ENCODE measurements at regions not wholly inside any gene's neighbourhood (a gene's known extent, or its start where the extent isn't known, plus 50 kb on each side); places are given as distances from the start of the nearest gene placed in this dataset.

GRCh38 chr5:104363567-104363966 is 801.0 kb upstream of the NUDT12 start:
- Histone ChIP-seq H3K9me3 (ENCODE audit: control insufficient read depth, low read depth, low read length) (no peaks in the 10 kb centered on the region), H3K9ac (ENCODE audit: control insufficient read depth, extremely low read depth, insufficient read depth, low read length) (no peak overlapping the region), H3K9me1 (ENCODE audit: control insufficient read depth, extremely low read depth, insufficient read depth, low read length) (no peaks in the 10 kb centered on the region), H3K4me2 (ENCODE audit: control insufficient read depth, extremely low read depth, insufficient read depth, low read depth, low read length) (no peak overlapping the region), H2AFZ (ENCODE audit: control insufficient read depth, low read length) (no peak overlapping the region), H3K4me3 (ENCODE audit: control insufficient read depth in 2 of 3, extremely low read depth in 1 of 3, insufficient read depth in 2 of 3, low read depth in 1 of 3, low read length in 3 of 3) (no peak overlapping the region), H3K27ac (ENCODE audit: control insufficient read depth, insufficient read depth, low read length) (no peak overlapping the region), H3K36me3 (ENCODE audit: control insufficient read depth in 2 of 2, extremely low read depth in 1 of 2, insufficient read depth in 2 of 2, low read length in 2 of 2) (no peaks in the 10 kb centered on the region), H3K27me3 (ENCODE audit: control insufficient read depth, extremely low read depth, insufficient read depth, low read length) (no peaks in the 10 kb centered on the region), H4K20me1 (ENCODE audit: control insufficient read depth, extremely low read depth, insufficient read depth, low read length) (no peaks in the 10 kb centered on the region), H3K4me1 (ENCODE audit: control insufficient read depth, extremely low read depth, insufficient read depth, low read length) (no peaks in the 10 kb centered on the region), H3K79me2 (ENCODE audit: control insufficient read depth, insufficient read depth, low read length) (no peaks in the 10 kb centered on the region)
- TF ChIP-seq CTCF (optimal IDR thresholded peaks at IDR 0.05 in 1 of 3, IDR thresholded peaks at IDR 0.05 in 1 of 3, conservative IDR thresholded peaks at IDR 0.05 in 1 of 3; ENCODE audit: extremely low read depth in 1 of 3, insufficient read depth in 2 of 3, low read length in 3 of 3) (no peak), EZH2 (IDR thresholded peaks at IDR 0.05; ENCODE audit: low read length) (no peak)
- dilution Hi-C loops (cut with MboI; ENCODE audit: extremely low pct_ligation_motif_present, low sequenced_read_pairs): no loop called here
- FAIRE-seq (no peak), DNase-seq (ENCODE audit: low read depth, low spot score) (no peak)

GRCh38 chr5:104361932-104362331 is 799.3 kb upstream of the NUDT12 start:
- Histone ChIP-seq H3K4me3 (ENCODE audit: control insufficient read depth in 2 of 3, extremely low read depth in 1 of 3, insufficient read depth in 2 of 3, low read depth in 1 of 3, low read length in 3 of 3) (no peak overlapping the region), H2AFZ (ENCODE audit: control insufficient read depth, low read length) (peak overlapping the region; percentile 56), H3K4me2 (ENCODE audit: control insufficient read depth, extremely low read depth, insufficient read depth, low read depth, low read length) (no peak overlapping the region), H3K36me3 (ENCODE audit: control insufficient read depth in 2 of 2, extremely low read depth in 1 of 2, insufficient read depth in 2 of 2, low read length in 2 of 2) (no peaks in the 10 kb centered on the region), H3K9ac (ENCODE audit: control insufficient read depth, extremely low read depth, insufficient read depth, low read length) (no peak overlapping the region), H4K20me1 (ENCODE audit: control insufficient read depth, extremely low read depth, insufficient read depth, low read length) (no peaks in the 10 kb centered on the region), H3K79me2 (ENCODE audit: control insufficient read depth, insufficient read depth, low read length) (no peaks in the 10 kb centered on the region), H3K4me1 (ENCODE audit: control insufficient read depth, extremely low read depth, insufficient read depth, low read length) (no peaks in the 10 kb centered on the region), H3K9me3 (ENCODE audit: control insufficient read depth, low read depth, low read length) (no peaks in the 10 kb centered on the region), H3K27me3 (ENCODE audit: control insufficient read depth, extremely low read depth, insufficient read depth, low read length) (no peaks in the 10 kb centered on the region), H3K9me1 (ENCODE audit: control insufficient read depth, extremely low read depth, insufficient read depth, low read length) (no peaks in the 10 kb centered on the region), H3K27ac (ENCODE audit: control insufficient read depth, insufficient read depth, low read length) (no peak overlapping the region)
- FAIRE-seq: no peak
- no peak for DNase-seq (ENCODE audit: low read depth, low spot score)
- TF ChIP-seq CTCF (optimal IDR thresholded peaks at IDR 0.05 in 1 of 3, IDR thresholded peaks at IDR 0.05 in 1 of 3, conservative IDR thresholded peaks at IDR 0.05 in 1 of 3; ENCODE audit: extremely low read depth in 1 of 3, insufficient read depth in 2 of 3, low read length in 3 of 3): no peak
- TF ChIP-seq EZH2 (IDR thresholded peaks at IDR 0.05; ENCODE audit: low read length): no peak
- dilution Hi-C loops (cut with MboI; ENCODE audit: extremely low pct_ligation_motif_present, low sequenced_read_pairs): no loop called here
